ENCODE measurements at regions not wholly inside any gene's neighbourhood (a gene's known extent, or its start where the extent isn't known, plus 50 kb on each side); places are given as distances from the start of the nearest gene placed in this dataset.

- H3K27ac ChIP-seq, result no peak overlapping the region
- no peak overlapping the region for H3K4me2 ChIP-seq
- H3K4me1 ChIP-seq, result no peaks in the 10 kb centered on the region
- H3K27me3 ChIP-seq, result no peaks in the 10 kb centered on the region
- no peaks in the 10 kb centered on the region for H4K20me1 ChIP-seq
- no peak overlapping the region for H3K4me3 ChIP-seq
- H3K9me3 ChIP-seq, result no peaks in the 10 kb centered on the region
- H3K36me3 ChIP-seq, result no peaks in the 10 kb centered on the region
- no peak overlapping the region for H3K9ac ChIP-seq
- no peak for TF ChIP-seq Cebpa-rat (IDR thresholded peaks at IDR 0.05)
Measured at GRCh38 chr6:91864911-91865310, 1278.0 kb upstream of the MAP3K7 start.

- no peaks in the 10 kb centered on the region for H4K20me1 ChIP-seq
- no peak for TF ChIP-seq Cebpa-rat (IDR thresholded peaks at IDR 0.05)
Measured at GRCh38 chr6:91860541-91861335, 1273.9 kb upstream of the MAP3K7 start.

GRCh38 chr6:91852252-91852651, 1265.4 kb upstream of the MAP3K7 start:
- no peak overlapping the region for H3K4me2 ChIP-seq
- no peak overlapping the region for H3K9ac ChIP-seq
- no peaks in the 10 kb centered on the region for H3K36me3 ChIP-seq
- no peak for TF ChIP-seq Cebpa-rat (IDR thresholded peaks at IDR 0.05)
- H3K4me1 ChIP-seq, result no peaks in the 10 kb centered on the region
- H3K27ac ChIP-seq, result no peak overlapping the region
- H3K9me3 ChIP-seq, result no peaks in the 10 kb centered on the region
- no peak overlapping the region for H3K4me3 ChIP-seq
- no peaks in the 10 kb centered on the region for H3K27me3 ChIP-seq
- H4K20me1 ChIP-seq, result no peaks in the 10 kb centered on the region

More at GRCh38 chr6:91860541-91861335, 1273.9 kb upstream of the MAP3K7 start:
- Histone ChIP-seq H3K9me3 (no peaks in the 10 kb centered on the region), H3K27ac (no peak overlapping the region), H3K4me1 (no peaks in the 10 kb centered on the region), H3K4me2 (no peak overlapping the region), H3K4me3 (no peak overlapping the region), H3K36me3 (no peaks in the 10 kb centered on the region), H3K9ac (no peak overlapping the region), H3K27me3 (no peaks in the 10 kb centered on the region)

- no peaks in the 10 kb centered on the region for H3K36me3 ChIP-seq
- no peak for TF ChIP-seq Cebpa-rat (IDR thresholded peaks at IDR 0.05)
- no peak overlapping the region for H3K27ac ChIP-seq
- no peak overlapping the region for H3K4me2 ChIP-seq
- no peaks in the 10 kb centered on the region for H3K9me3 ChIP-seq
- no peak overlapping the region for H3K9ac ChIP-seq
- no peak overlapping the region for H3K4me3 ChIP-seq
- no peaks in the 10 kb centered on the region for H3K4me1 ChIP-seq
- no peaks in the 10 kb centered on the region for H4K20me1 ChIP-seq
- no peaks in the 10 kb centered on the region for H3K27me3 ChIP-seq
Measured at GRCh38 chr6:91834813-91835212, 1247.9 kb upstream of the MAP3K7 start.

GRCh38 chr6:91827151-91827550, 1240.3 kb upstream of the MAP3K7 start:
- Histone ChIP-seq H3K9ac (no peak overlapping the region), H4K20me1 (no peaks in the 10 kb centered on the region), H3K9me3 (no peaks in the 10 kb centered on the region), H3K36me3 (no peaks in the 10 kb centered on the region), H3K4me2 (no peak overlapping the region), H3K4me3 (no peak overlapping the region), H3K27ac (no peak overlapping the region), H3K27me3 (no peaks in the 10 kb centered on the region), H3K4me1 (no peaks in the 10 kb centered on the region)
- TF ChIP-seq Cebpa-rat (IDR thresholded peaks at IDR 0.05), result no peak

- H3K36me3 ChIP-seq, result no peaks in the 10 kb centered on the region
- no peak overlapping the region for H3K27ac ChIP-seq
- TF ChIP-seq Cebpa-rat (IDR thresholded peaks at IDR 0.05), result no peak
- H3K4me2 ChIP-seq, result no peak overlapping the region
- H4K20me1 ChIP-seq, result no peaks in the 10 kb centered on the region
- H3K27me3 ChIP-seq, result no peaks in the 10 kb centered on the region
- H3K4me1 ChIP-seq, result no peaks in the 10 kb centered on the region
- H3K9me3 ChIP-seq, result no peaks in the 10 kb centered on the region
- no peak overlapping the region for H3K4me3 ChIP-seq
- no peak overlapping the region for H3K9ac ChIP-seq
Measured at GRCh38 chr6:91826128-91826527, 1239.3 kb upstream of the MAP3K7 start.

GRCh38 chr6:91824331-91824730, 1237.5 kb upstream of the MAP3K7 start:
- Histone ChIP-seq H3K36me3 (no peaks in the 10 kb centered on the region), H3K27me3 (no peaks in the 10 kb centered on the region), H3K4me3 (no peak overlapping the region), H3K27ac (no peak overlapping the region), H3K4me1 (no peaks in the 10 kb centered on the region), H3K9me3 (no peaks in the 10 kb centered on the region), H4K20me1 (no peaks in the 10 kb centered on the region), H3K9ac (no peak overlapping the region), H3K4me2 (no peak overlapping the region)
- TF ChIP-seq Cebpa-rat (IDR thresholded peaks at IDR 0.05), result no peak

- Histone ChIP-seq H3K27ac (no peak overlapping the region), H3K27me3 (no peaks in the 10 kb centered on the region), H3K36me3 (no peaks in the 10 kb centered on the region), H3K9me3 (no peaks in the 10 kb centered on the region), H3K4me2 (no peak overlapping the region), H3K4me1 (no peaks in the 10 kb centered on the region), H3K4me3 (no peak overlapping the region), H3K9ac (no peak overlapping the region), H4K20me1 (no peaks in the 10 kb centered on the region)
- no peak for TF ChIP-seq Cebpa-rat (IDR thresholded peaks at IDR 0.05)
Measured at GRCh38 chr6:91822581-91822980, 1235.7 kb upstream of the MAP3K7 start.

- no peaks in the 10 kb centered on the region for H3K36me3 ChIP-seq
- TF ChIP-seq Cebpa-rat (IDR thresholded peaks at IDR 0.05), result no peak
- no peak overlapping the region for H3K4me3 ChIP-seq
- H3K9me3 ChIP-seq, result no peaks in the 10 kb centered on the region
- no peak overlapping the region for H3K27ac ChIP-seq
- no peaks in the 10 kb centered on the region for H4K20me1 ChIP-seq
- no peak overlapping the region for H3K4me2 ChIP-seq
- no peaks in the 10 kb centered on the region for H3K27me3 ChIP-seq
- H3K9ac ChIP-seq, result no peak overlapping the region
- no peaks in the 10 kb centered on the region for H3K4me1 ChIP-seq
Measured at GRCh38 chr6:91816335-91816734, 1229.5 kb upstream of the MAP3K7 start.

GRCh38 chr6:91813641-91814040, 1226.8 kb upstream of the MAP3K7 start:
- H3K27ac ChIP-seq, result no peak overlapping the region

More at GRCh38 chr6:91813641-91814040, 1226.8 kb upstream of the MAP3K7 start:
- Histone ChIP-seq H4K20me1 (no peaks in the 10 kb centered on the region), H3K4me3 (no peak overlapping the region), H3K9me3 (no peaks in the 10 kb centered on the region), H3K27me3 (no peaks in the 10 kb centered on the region), H3K9ac (no peak overlapping the region), H3K4me1 (no peaks in the 10 kb centered on the region), H3K4me2 (no peak overlapping the region), H3K36me3 (no peaks in the 10 kb centered on the region)
- TF ChIP-seq Cebpa-rat (IDR thresholded peaks at IDR 0.05), result no peak

All from BLaER1 (cell line).